Endothelial cell of umbilical vein (primary cell): ENCODE measurements at regions not wholly inside any gene's neighbourhood (a gene's known extent, or its start where the extent isn't known, plus 50 kb on each side); places are given as distances from the start of the nearest gene placed in this dataset.

ENCODE experiments used
- BruUV-seq: library from RNA; stranded (reverse); fragments of 400-500 nt; replicated peaks from 2 replicates; lab custom pipeline; 2021; lab: Mats Ljungman, UMichigan
- CTCF ChIA-PET: fragments of 300-600, 350-600 bp; sonication (Branson Sonifier 250); formaldehyde crosslinking; loops from one replicate; lab custom pipeline; 2021; ENCODE audit warnings: antibody characterized with exemption, inconsistent platforms; lab: Charles Lee
- POLR2A ChIA-PET: fragments of 300-600, 350-600 bp; sonication (Branson Sonifier 250); formaldehyde crosslinking; loops from one replicate; lab custom pipeline; 2021; ENCODE audit warnings: antibody characterized with exemption, inconsistent platforms; lab: Charles Lee
- DNase-seq: peaks from one replicate; pipeline ENCODE4 v3.0.0-alpha.2; 2011; ENCODE audit warnings: low read depth, low spot score
- FAIRE-seq: peaks from 2 replicates; lab custom pipeline; 2011; peaks lifted over from hg19 to GRCh38; lab: Jason Lieb, UNC
- H2AFZ ChIP-seq: 2 replicates; pipeline ENCODE4 v1.6.0; 2012; ENCODE audit warnings: low read depth, low read length, control low read depth, inconsistent platforms
- H3K27ac ChIP-seq: 2 replicates; pipeline ENCODE4 v1.5.1; 2011; ENCODE audit warnings: low read depth, mild to moderate bottlenecking, control low read depth, low read length, moderate library complexity; ENCODE audit not compliant: insufficient read depth
- H3K27me3 ChIP-seq, 2 experiments: 2 replicates each; pipeline versions ENCODE4 v1.6.0 to v1.6.1; 2011; ENCODE audit warnings: low read length in 2 of 2, mixed read lengths in 1 of 2; ENCODE audit not compliant: control insufficient read depth in 2 of 2, insufficient read depth in 2 of 2
- H3K36me3 ChIP-seq, 2 experiments: 2 replicates in 1 of 2; 3 replicates in 1 of 2; pipeline ENCODE4 v1.5.1; 2011; ENCODE audit warnings: low read length in 2 of 2, mild to moderate bottlenecking in 1 of 2, moderate library complexity in 1 of 2; ENCODE audit not compliant: control insufficient read depth in 2 of 2, insufficient read depth in 2 of 2; ENCODE audit errors: extremely low read depth in 1 of 2
- H3K4me1 ChIP-seq: 3 replicates; pipeline ENCODE4 v1.5.1; 2011; ENCODE audit warnings: mild to moderate bottlenecking, low read length; ENCODE audit not compliant: control insufficient read depth, insufficient read depth; ENCODE audit errors: extremely low read depth
- H3K4me2 ChIP-seq: 2 replicates; pipeline ENCODE4 v1.6.1; 2011; ENCODE audit warnings: low read length, control low read depth, mixed read lengths; ENCODE audit not compliant: insufficient read depth
- H3K4me3 ChIP-seq, 3 experiments: fragments of 200-600 bp in 1 of 3; sonication (generic), shearing (Covaris generic) in 1 of 3; replicated peaks in 1 of 3; 2 replicates each; pipeline ENCODE4 v1.5.1; 2011 to 2016; ENCODE audit warnings: control low read depth in 3 of 3, low read length in 3 of 3, mild to moderate bottlenecking in 2 of 3, inconsistent platforms in 1 of 3, low read depth in 1 of 3, moderate library complexity in 1 of 3; ENCODE audit not compliant: insufficient read depth in 1 of 3
- H3K79me2 ChIP-seq: 2 replicates; pipeline ENCODE4 v1.6.0; 2012; ENCODE audit warnings: low read length, inconsistent platforms; ENCODE audit not compliant: control insufficient read depth, insufficient read depth
- H3K9ac ChIP-seq: replicated peaks from 2 replicates; pipeline ENCODE3; 2011; ENCODE audit warnings: low read length, control low read depth; ENCODE audit not compliant: insufficient read depth; ENCODE audit errors: extremely low read depth
- H3K9me1 ChIP-seq: replicated peaks from 3 replicates; pipeline ENCODE4 v1.6.0; 2011; ENCODE audit warnings: mild to moderate bottlenecking, low read length; ENCODE audit not compliant: control insufficient read depth, insufficient read depth; ENCODE audit errors: extremely low read depth
- H3K9me3 ChIP-seq: replicated peaks from 2 replicates; pipeline ENCODE4 v1.5.1; 2012; ENCODE audit warnings: low read length, inconsistent platforms; ENCODE audit not compliant: control insufficient read depth, insufficient read depth
- H4K20me1 ChIP-seq: replicated peaks from 2 replicates; pipeline ENCODE3; 2011; ENCODE audit warnings: mild to moderate bottlenecking, low read length; ENCODE audit not compliant: control insufficient read depth, insufficient read depth; ENCODE audit errors: extremely low read depth
- CTCF ChIP-seq, 2 donors: IDR thresholded peaks; 1 replicate in 1 of 2; 2 replicates in 1 of 2; pipeline ENCODE4 v1.5.1; 2011; ENCODE audit warnings: low read length in 2 of 2, mild to moderate bottlenecking in 2 of 2, moderate library complexity in 2 of 2, control low read depth in 1 of 2, inconsistent platforms in 1 of 2, low read depth in 1 of 2; ENCODE audit not compliant: insufficient read depth in 1 of 2; ENCODE audit errors: extremely low read depth in 1 of 2
- EZH2 ChIP-seq: IDR thresholded peaks from 2 replicates; pipeline ENCODE4 v1.6.1; 2012; ENCODE audit warnings: borderline replicate concordance, low read depth, mild to moderate bottlenecking, moderate library complexity, low read length, inconsistent platforms; ENCODE audit not compliant: severe bottlenecking
- FOS ChIP-seq: IDR thresholded peaks from 2 replicates; pipeline ENCODE4 v1.6.1; 2011; ENCODE audit warnings: mild to moderate bottlenecking, low read length, moderate library complexity, borderline replicate concordance; ENCODE audit not compliant: insufficient read depth
- GATA2 ChIP-seq: IDR thresholded peaks from 2 replicates; pipeline ENCODE4 v1.7.0; 2011; ENCODE audit warnings: low read depth, mild to moderate bottlenecking, moderate library complexity, mixed read lengths, low read length; ENCODE audit not compliant: insufficient read length, insufficient read depth
- JUN ChIP-seq: IDR thresholded peaks from 2 replicates; pipeline ENCODE4 v1.6.1; 2011; ENCODE audit warnings: borderline replicate concordance, low read depth; ENCODE audit not compliant: insufficient read length, insufficient read depth
- MAX ChIP-seq: IDR thresholded peaks from 2 replicates; pipeline ENCODE4 v1.6.1; 2011; ENCODE audit not compliant: insufficient read depth, insufficient read length
- MYC ChIP-seq: IDR thresholded peaks from one replicate; pipeline ENCODE4 v1.6.1; 2011; ENCODE audit warnings: mild to moderate bottlenecking, low read depth, low read length
- POLR2A ChIP-seq: IDR thresholded peaks from 2 replicates; pipeline ENCODE4 v1.6.1; 2012; ENCODE audit warnings: low read depth, mild to moderate bottlenecking, control low read depth, low read length
- POLR2AphosphoS5 ChIP-seq: IDR thresholded peaks from 2 replicates; pipeline ENCODE4 v1.6.1; 2012; ENCODE audit warnings: low read depth, mild to moderate bottlenecking, control low read depth, low read length, moderate library complexity; ENCODE audit not compliant: insufficient read depth
- dilution Hi-C: fragments of 300-500 bp; cut with MboI; formaldehyde crosslinking; loops from one replicate; pipeline ENCODE4 v1.15.0; 2019; ENCODE audit warnings: low sequenced_read_pairs; ENCODE audit not compliant: extremely low pct_ligation_motif_present
- intact Hi-C: fragments of 100-400 bp; cut with micrococcal nuclease; formaldehyde crosslinking; loops from one replicate; pipeline ENCODE4 v1.10.0; 2022

- CTCF ChIA-PET = no interaction called here
- DNase-seq = no peak
- H3K27ac ChIP-seq = no peak overlapping the region
- no peak for FAIRE-seq
- no peak overlapping the region for H3K9ac ChIP-seq
- no peak overlapping the region for H3K4me3 ChIP-seq
- no peaks in the 10 kb centered on the region for H3K79me2 ChIP-seq
- no peaks in the 10 kb centered on the region for H3K36me3 ChIP-seq
- H3K27me3 ChIP-seq = no peaks in the 10 kb centered on the region
- H3K4me1 ChIP-seq = no peaks in the 10 kb centered on the region
- intact Hi-C loops (no loop called here), dilution Hi-C loops (no loop called here)
- H3K4me2 ChIP-seq = no peak overlapping the region
- no peaks in the 10 kb centered on the region for H4K20me1 ChIP-seq
- H3K9me1 ChIP-seq = no peaks in the 10 kb centered on the region
- no peak overlapping the region for H2AFZ ChIP-seq
- TF ChIP-seq GATA2 = no peak
- TF ChIP-seq CTCF (IDR thresholded peaks at IDR 0.05; ENCODE audit: extremely low read depth in 1 of 2, insufficient read depth in 1 of 2, low read depth in 1 of 2, low read length in 2 of 2) = no peak
- TF ChIP-seq FOS = no peak
- TF ChIP-seq EZH2 = no peak
- no peak for TF ChIP-seq MAX
- no peak for TF ChIP-seq POLR2A
- no peak for TF ChIP-seq JUN
- TF ChIP-seq MYC = no peak
- TF ChIP-seq POLR2AphosphoS5 = no peak
- H3K9me3 ChIP-seq = peaks cover 2% of the 10 kb centered on the region
- POLR2A ChIA-PET = no interaction called here
- no TSS peak for BruUV-seq
Observed at GRCh38 chr4:27428661-27429060, 568.0 kb downstream of the STIM2 start.
